ENCODE measurements at regions not wholly inside any gene's neighbourhood (a gene's known extent, or its start where the extent isn't known, plus 50 kb on each side); places are given as distances from the start of the nearest gene placed in this dataset.

- no peak for DNase-seq (ENCODE audit: low spot score in 2 of 2)
- WGBS, result 78% methylated on average over 3 of the region's 3 CpGs
Observed at GRCh38 chr1:78790174-78790573, 140.5 kb downstream of the IFI44 start.

DNA sequence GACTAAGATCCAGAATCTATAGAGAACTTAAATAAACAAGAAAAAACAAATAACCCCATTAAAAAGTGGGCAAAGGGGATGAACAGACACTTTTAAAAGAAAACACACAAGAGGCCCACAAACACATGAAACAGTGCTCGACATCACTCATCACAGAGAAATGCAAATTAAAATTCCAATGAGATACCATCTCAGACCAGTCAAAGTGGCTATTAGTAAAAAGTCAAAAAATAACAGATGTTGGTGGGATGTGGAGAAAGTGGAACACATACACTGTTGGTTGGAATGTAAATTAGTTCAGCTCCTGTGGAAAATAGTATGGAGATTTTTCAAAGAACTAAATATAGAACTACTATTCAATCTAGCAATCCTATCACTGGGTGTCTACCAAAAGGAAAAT, 143.1 kb downstream of the IFI44 start:
- DNase-seq (ENCODE audit: low spot score in 2 of 2), result no peak
- Histone ChIP-seq H3K9me3 (no peaks in the 10 kb centered on the region), H3K27ac (no peak overlapping the region), H3K4me3 (no peak overlapping the region), H3K36me3 (no peaks in the 10 kb centered on the region), H3K27me3 (no peaks in the 10 kb centered on the region), H3K4me1 (no peaks in the 10 kb centered on the region)
- TF ChIP-seq POLR2A (IDR thresholded peaks at IDR 0.05), result no peak
- no peak for TF ChIP-seq POLR2AphosphoS5 (IDR thresholded peaks at IDR 0.05)
- TF ChIP-seq EP300 (IDR thresholded peaks at IDR 0.05), result no peak
- TF ChIP-seq CTCF (IDR thresholded peaks at IDR 0.05), result no peak
- WGBS, result 86% methylated on average over 1 of the region's 1 CpG

More at GRCh38 chr1:78790174-78790573, 140.5 kb downstream of the IFI44 start:
- H3K9me3 ChIP-seq, result no peaks in the 10 kb centered on the region
- no peak overlapping the region for H3K27ac ChIP-seq
- no peaks in the 10 kb centered on the region for H3K4me1 ChIP-seq
- no peaks in the 10 kb centered on the region for H3K36me3 ChIP-seq
- H3K4me3 ChIP-seq, result no peak overlapping the region
- no peaks in the 10 kb centered on the region for H3K27me3 ChIP-seq
- no peak for TF ChIP-seq EP300 (IDR thresholded peaks at IDR 0.05)
- no peak for TF ChIP-seq CTCF (IDR thresholded peaks at IDR 0.05)
- TF ChIP-seq POLR2A (IDR thresholded peaks at IDR 0.05), result no peak
- TF ChIP-seq POLR2AphosphoS5 (IDR thresholded peaks at IDR 0.05), result no peak

DNA sequence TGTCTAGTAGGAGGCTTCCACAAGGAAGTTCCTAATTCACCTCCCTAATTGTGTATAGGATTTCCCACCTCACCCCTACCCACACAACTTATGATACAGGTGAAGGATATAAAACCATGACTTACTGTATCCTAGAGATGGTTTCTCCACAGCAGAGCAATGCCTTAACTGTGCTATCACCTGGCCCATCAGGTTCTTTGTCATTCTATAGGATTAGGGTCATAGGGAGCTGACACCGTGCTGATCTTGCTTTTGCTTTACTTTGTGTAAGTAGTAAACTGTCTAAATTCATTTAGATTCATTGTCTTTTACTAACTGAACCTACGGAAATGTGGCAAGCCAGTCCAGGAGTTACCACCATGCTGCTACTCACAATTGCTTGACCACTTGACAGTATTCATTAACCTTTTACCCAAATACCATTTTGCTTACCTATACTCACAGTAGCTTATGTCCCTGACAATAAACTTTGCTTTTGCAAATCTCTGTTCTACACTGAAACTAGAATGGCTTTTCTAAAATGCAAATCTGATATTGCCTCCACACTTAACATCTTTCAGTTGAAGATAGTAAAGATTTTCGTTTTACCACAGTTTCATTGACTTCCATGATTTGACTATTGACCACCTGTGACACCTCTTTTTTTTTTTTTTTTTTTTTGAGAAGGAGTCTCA, 147.6 kb downstream of the IFI44 start:
- no peak overlapping the region for H3K27ac ChIP-seq
- DNase-seq (ENCODE audit: low spot score in 2 of 2), result no peak
- WGBS, result 51% methylated on average over 3 of the region's 3 CpGs
- H3K27me3 ChIP-seq, result no peaks in the 10 kb centered on the region
- no peaks in the 10 kb centered on the region for H3K36me3 ChIP-seq
- H3K4me3 ChIP-seq, result no peak overlapping the region
- TF ChIP-seq POLR2A (IDR thresholded peaks at IDR 0.05) (no peak), POLR2AphosphoS5 (IDR thresholded peaks at IDR 0.05) (no peak), CTCF (IDR thresholded peaks at IDR 0.05) (no peak), EP300 (IDR thresholded peaks at IDR 0.05) (no peak)
- no peaks in the 10 kb centered on the region for H3K4me1 ChIP-seq
- H3K9me3 ChIP-seq, result no peaks in the 10 kb centered on the region

DNA sequence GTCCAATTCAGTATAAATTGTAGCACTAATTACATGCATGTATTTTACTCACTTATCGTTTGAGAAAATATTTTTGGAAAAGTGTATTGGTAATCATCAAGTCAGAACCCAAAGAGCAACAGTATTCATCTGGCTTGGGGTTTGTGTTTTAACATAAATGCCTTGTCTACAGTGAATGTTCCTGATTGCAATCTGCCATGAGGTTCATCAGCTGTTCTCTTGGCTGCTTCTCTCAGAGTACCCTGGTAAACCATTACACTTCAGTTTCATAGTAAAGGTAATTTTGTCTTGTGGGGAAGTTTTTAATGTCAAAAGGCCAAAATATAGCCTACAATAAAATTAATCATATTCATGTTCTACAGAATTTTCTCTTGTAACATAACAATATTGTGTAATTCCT, 150.3 kb downstream of the IFI44 start:
- Histone ChIP-seq H3K4me3 (no peak overlapping the region), H3K27ac (no peak overlapping the region), H3K4me1 (no peaks in the 10 kb centered on the region), H3K36me3 (no peaks in the 10 kb centered on the region), H3K27me3 (no peaks in the 10 kb centered on the region), H3K9me3 (no peaks in the 10 kb centered on the region)
- WGBS, result 86% methylated on average over 1 of the region's 1 CpG
- no peak for DNase-seq (ENCODE audit: low spot score in 2 of 2)
- no peak for TF ChIP-seq POLR2AphosphoS5 (IDR thresholded peaks at IDR 0.05)
- TF ChIP-seq EP300 (IDR thresholded peaks at IDR 0.05), result no peak
- no peak for TF ChIP-seq CTCF (IDR thresholded peaks at IDR 0.05)
- TF ChIP-seq POLR2A (IDR thresholded peaks at IDR 0.05), result no peak

DNA sequence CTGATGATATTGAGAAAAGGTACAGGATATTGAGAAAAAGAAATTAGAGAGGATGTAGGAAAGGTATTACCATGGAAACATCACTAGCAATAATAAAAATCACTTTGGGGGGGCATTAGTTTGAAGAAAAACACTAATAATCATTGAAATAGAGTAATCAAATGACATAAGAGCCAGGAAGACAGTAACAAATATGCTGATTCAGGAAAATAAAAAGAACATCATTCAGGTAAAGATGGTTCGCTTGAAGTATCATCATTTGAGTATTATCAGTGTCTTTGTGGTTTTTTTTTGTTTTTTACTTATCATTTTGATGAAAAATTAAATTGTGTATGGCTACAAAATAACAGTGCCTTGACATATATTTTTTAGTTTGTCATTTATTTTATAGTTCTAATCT, 164.5 kb downstream of the IFI44 start:
- Histone ChIP-seq H3K27ac (no peak overlapping the region), H3K9me3 (no peaks in the 10 kb centered on the region), H3K27me3 (no peaks in the 10 kb centered on the region), H3K36me3 (no peaks in the 10 kb centered on the region), H3K4me1 (no peaks in the 10 kb centered on the region), H3K4me3 (no peak overlapping the region)
- no peak for DNase-seq (ENCODE audit: low spot score in 2 of 2)
- TF ChIP-seq CTCF (IDR thresholded peaks at IDR 0.05) (no peak), POLR2A (IDR thresholded peaks at IDR 0.05) (no peak), EP300 (IDR thresholded peaks at IDR 0.05) (no peak), POLR2AphosphoS5 (IDR thresholded peaks at IDR 0.05) (no peak)
- WGBS, result 81% methylated on average over 1 of the region's 1 CpG
